Mesendoderm (in vitro differentiated cells): ENCODE measurements at regions not wholly inside any gene's neighbourhood (a gene's known extent, or its start where the extent isn't known, plus 50 kb on each side); places are given as distances from the start of the nearest gene placed in this dataset.
A peak's percentile ranks its signal among the peaks of the same experiment; 100 is the strongest.

Source experiments
- DNase-seq: peaks from one replicate; pipeline ENCODE4 v3.0.0; 2013
- H2AK5ac ChIP-seq: 2 replicates; pipeline ENCODE4 v1.6.1; 2013; ENCODE audit warnings: low read length, inconsistent platforms
- H2BK120ac ChIP-seq: 2 replicates; pipeline ENCODE4 v1.6.1; 2013; ENCODE audit warnings: low read depth, mild to moderate bottlenecking, low read length, moderate library complexity, mixed read lengths
- H2BK15ac ChIP-seq: replicated peaks from 2 replicates; pipeline ENCODE4 v1.6.1; 2013; ENCODE audit warnings: low read depth, mild to moderate bottlenecking, moderate library complexity
- H2BK5ac ChIP-seq: 2 replicates; pipeline ENCODE4 v1.6.1; 2013; ENCODE audit warnings: low read length, inconsistent platforms
- H3K18ac ChIP-seq: 2 replicates; pipeline ENCODE4 v1.6.1; 2013; ENCODE audit warnings: mild to moderate bottlenecking, low read length, mixed read lengths
- H3K23ac ChIP-seq: one replicate; pipeline ENCODE4 v1.6.1; 2013; ENCODE audit warnings: low read length
- H3K27ac ChIP-seq: 2 replicates; pipeline ENCODE4 v1.5.1; 2013; ENCODE audit warnings: low read depth, mild to moderate bottlenecking, inconsistent platforms, low read length, moderate library complexity
- H3K27me3 ChIP-seq: 2 replicates; pipeline ENCODE4 v1.6.1; 2013; ENCODE audit warnings: low read length, control low read depth, mild to moderate bottlenecking, inconsistent platforms; ENCODE audit not compliant: insufficient read depth, poor library complexity
- H3K36me3 ChIP-seq: 2 replicates; pipeline ENCODE4 v1.6.1; 2013; ENCODE audit warnings: low read length, inconsistent platforms; ENCODE audit not compliant: control insufficient read depth, insufficient read depth
- H3K4ac ChIP-seq: one replicate; pipeline ENCODE4 v1.6.1; 2013; ENCODE audit warnings: low read depth, mild to moderate bottlenecking, low read length, moderate library complexity
- H3K4me1 ChIP-seq: 2 replicates; pipeline ENCODE4 v1.6.1; 2013; ENCODE audit warnings: low read depth, low read length, inconsistent platforms; ENCODE audit not compliant: control insufficient read depth
- H3K4me2 ChIP-seq: 2 replicates; pipeline ENCODE4 v1.6.1; 2013; ENCODE audit warnings: low read length
- H3K4me3 ChIP-seq: 2 replicates; pipeline ENCODE4 v1.5.1; 2013; ENCODE audit warnings: mild to moderate bottlenecking, low read length
- H3K56ac ChIP-seq: one replicate; pipeline ENCODE4 v1.6.1; 2013; ENCODE audit warnings: low read length
- H3K79me1 ChIP-seq: 2 replicates; pipeline ENCODE4 v1.6.1; 2013; ENCODE audit warnings: low read length, inconsistent platforms
- H3K79me2 ChIP-seq: 2 replicates; pipeline ENCODE4 v1.6.1; 2013; ENCODE audit warnings: mild to moderate bottlenecking, low read length; ENCODE audit not compliant: control insufficient read depth, insufficient read depth
- H3K9ac ChIP-seq: 2 replicates; pipeline ENCODE4 v1.6.1; 2013; ENCODE audit warnings: low read length, inconsistent platforms
- H4K5ac ChIP-seq: one replicate; pipeline ENCODE4 v1.6.1; 2013; ENCODE audit warnings: low read length
- H4K8ac ChIP-seq: one replicate; pipeline ENCODE4 v1.6.1; 2013; ENCODE audit warnings: low read depth, mild to moderate bottlenecking, control low read depth, low read length, moderate library complexity
- WGBS: extraction: QIAGEN DNeasy Blood & Tissue Kit; methylation state at CpG from one replicate; pipeline ENCODE4 v1.1.7; 2013; ENCODE audit warnings: low lambda C conversion rate, missing lambda C conversion rate; ENCODE audit not compliant: insufficient coverage; ENCODE audit errors: extremely low coverage; 5-methylcytosine and 5-hydroxymethylcytosine counted together

DNA sequence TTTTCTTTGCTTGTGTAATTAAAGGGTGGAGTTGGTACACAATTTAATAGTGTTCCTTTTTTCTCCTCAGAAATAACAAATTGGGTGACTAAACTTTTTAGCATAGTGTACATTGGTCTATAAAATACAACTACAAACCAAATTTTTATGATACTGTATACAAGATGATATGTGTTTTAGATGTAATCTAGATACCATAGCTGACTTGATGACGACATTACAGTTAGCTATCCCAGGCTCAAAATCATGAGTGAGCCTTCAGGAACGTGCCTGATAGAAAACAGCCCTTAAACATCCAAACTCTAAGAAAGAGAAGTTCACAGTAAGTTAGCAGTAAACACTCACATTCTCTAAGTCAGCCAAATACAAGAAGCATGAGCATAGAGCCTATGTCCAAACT lies 99.0 kb upstream of the SSTR1 start:
- no peaks in the 10 kb centered on the region for H3K36me3 ChIP-seq
- H3K18ac ChIP-seq = no peak overlapping the region
- H3K79me2 ChIP-seq = no peaks in the 10 kb centered on the region
- no CpG with 5 or more reads among the region's 2 CpGs for WGBS
- no peak overlapping the region for H3K4me2 ChIP-seq
- no peak overlapping the region for H2BK15ac ChIP-seq
- no peak overlapping the region for H3K4ac ChIP-seq
- no peak overlapping the region for H3K4me3 ChIP-seq
- H4K5ac ChIP-seq = no peak overlapping the region
- H3K27me3 ChIP-seq = no peaks in the 10 kb centered on the region
- H3K79me1 ChIP-seq = no peaks in the 10 kb centered on the region
- H3K27ac ChIP-seq = no peak overlapping the region
- H3K4me1 ChIP-seq = no peaks in the 10 kb centered on the region
- no peak overlapping the region for H3K23ac ChIP-seq
- H4K8ac ChIP-seq = no peak overlapping the region
- no peak overlapping the region for H3K9ac ChIP-seq
- H3K56ac ChIP-seq = no peak overlapping the region
- no peak overlapping the region for H2BK5ac ChIP-seq
- no peak overlapping the region for H2BK120ac ChIP-seq
- H2AK5ac ChIP-seq = no peak overlapping the region
- DNase-seq = no peak

GRCh38 chr14:38110258-38110657 lies 97.4 kb upstream of the SSTR1 start:
- Histone ChIP-seq H3K27ac (no peak overlapping the region), H4K5ac (no peak overlapping the region), H3K36me3 (no peaks in the 10 kb centered on the region), H3K4ac (no peak overlapping the region), H3K56ac (no peak overlapping the region), H3K79me2 (no peaks in the 10 kb centered on the region), H2BK120ac (no peak overlapping the region), H2BK15ac (no peak overlapping the region), H3K4me1 (no peaks in the 10 kb centered on the region), H3K9ac (no peak overlapping the region), H2AK5ac (no peak overlapping the region), H3K4me2 (no peak overlapping the region), H2BK5ac (no peak overlapping the region), H3K79me1 (no peaks in the 10 kb centered on the region), H4K8ac (no peak overlapping the region), H3K18ac (no peak overlapping the region), H3K27me3 (no peaks in the 10 kb centered on the region), H3K4me3 (no peak overlapping the region), H3K23ac (no peak overlapping the region)
- no peak for DNase-seq
- no CpG with 5 or more reads among the region's 1 CpG for WGBS

GRCh38 chr14:38111046-38111445 lies 96.7 kb upstream of the SSTR1 start:
- no peaks in the 10 kb centered on the region for H3K36me3 ChIP-seq
- H3K4me2 ChIP-seq = no peak overlapping the region
- no peaks in the 10 kb centered on the region for H3K4me1 ChIP-seq
- no peak overlapping the region for H4K8ac ChIP-seq
- H4K5ac ChIP-seq = no peak overlapping the region
- H2BK5ac ChIP-seq = no peak overlapping the region
- H3K9ac ChIP-seq = no peak overlapping the region
- H3K23ac ChIP-seq = no peak overlapping the region
- no peak overlapping the region for H2BK120ac ChIP-seq
- no peak overlapping the region for H3K56ac ChIP-seq
- H2AK5ac ChIP-seq = no peak overlapping the region
- no peaks in the 10 kb centered on the region for H3K79me1 ChIP-seq
- H3K18ac ChIP-seq = no peak overlapping the region
- H3K4ac ChIP-seq = no peak overlapping the region
- H2BK15ac ChIP-seq = no peak overlapping the region
- DNase-seq = no peak
- H3K79me2 ChIP-seq = no peaks in the 10 kb centered on the region
- no CpG with 5 or more reads among the region's 2 CpGs for WGBS
- H3K4me3 ChIP-seq = no peak overlapping the region
- H3K27ac ChIP-seq = no peak overlapping the region
- H3K27me3 ChIP-seq = no peaks in the 10 kb centered on the region

GRCh38 chr14:38113546-38113945 lies 94.2 kb upstream of the SSTR1 start:
- no peak overlapping the region for H3K27ac ChIP-seq

DNA sequence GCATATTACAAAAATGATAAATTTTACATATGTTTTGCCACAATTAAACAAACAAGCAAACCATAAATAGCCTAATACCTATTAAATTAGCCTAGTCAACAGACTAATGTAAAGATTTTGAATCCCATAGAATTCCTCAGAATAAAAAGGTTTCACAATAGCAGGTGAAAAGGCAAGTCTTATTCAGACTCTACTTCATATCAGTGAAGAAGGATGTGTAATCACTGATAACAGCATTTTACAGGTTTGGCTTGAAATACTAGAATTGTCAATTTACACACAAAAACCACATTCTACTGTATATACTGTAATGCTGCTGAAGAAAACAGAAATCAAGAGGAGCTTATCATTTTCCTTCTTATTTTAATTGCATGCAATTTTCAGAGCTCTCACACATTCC lies 90.8 kb upstream of the SSTR1 start:
- H3K27ac ChIP-seq = no peak overlapping the region

More at GRCh38 chr14:38113546-38113945, 94.2 kb upstream of the SSTR1 start:
- Histone ChIP-seq H3K4ac (no peak overlapping the region), H3K36me3 (no peaks in the 10 kb centered on the region), H3K23ac (no peak overlapping the region), H3K4me2 (no peak overlapping the region), H3K9ac (no peak overlapping the region), H3K4me3 (no peak overlapping the region), H3K18ac (no peak overlapping the region), H3K56ac (no peak overlapping the region), H3K79me1 (no peaks in the 10 kb centered on the region), H3K27me3 (no peaks in the 10 kb centered on the region), H4K5ac (no peak overlapping the region), H3K4me1 (no peaks in the 10 kb centered on the region), H2AK5ac (no peak overlapping the region), H4K8ac (no peak overlapping the region), H2BK15ac (peak overlapping the region; percentile 74), H2BK5ac (no peak overlapping the region), H3K79me2 (no peaks in the 10 kb centered on the region), H2BK120ac (no peak overlapping the region)
- no peak for DNase-seq

GRCh38 chr14:38120109-38120508 lies 87.6 kb upstream of the SSTR1 start:
- no peak for DNase-seq
- Histone ChIP-seq H3K79me2 (no peaks in the 10 kb centered on the region), H3K23ac (no peak overlapping the region), H3K36me3 (no peaks in the 10 kb centered on the region), H4K5ac (no peak overlapping the region), H3K4ac (no peak overlapping the region), H3K4me1 (peaks cover 3% of the 10 kb centered on the region), H3K79me1 (no peaks in the 10 kb centered on the region), H3K56ac (no peak overlapping the region), H3K4me2 (no peak overlapping the region), H2BK120ac (no peak overlapping the region), H3K18ac (no peak overlapping the region), H3K9ac (no peak overlapping the region), H2AK5ac (no peak overlapping the region), H3K4me3 (no peak overlapping the region), H4K8ac (no peak overlapping the region), H2BK15ac (no peak overlapping the region), H3K27ac (no peak overlapping the region), H2BK5ac (no peak overlapping the region), H3K27me3 (no peaks in the 10 kb centered on the region)
- WGBS = no CpG with 5 or more reads among the region's 2 CpGs

More for the DNA sequence above, 90.8 kb upstream of the SSTR1 start:
- no peak overlapping the region for H3K9ac ChIP-seq
- no peak overlapping the region for H4K5ac ChIP-seq
- no peak overlapping the region for H3K23ac ChIP-seq
- H3K4ac ChIP-seq = no peak overlapping the region
- DNase-seq = no peak
- no peaks in the 10 kb centered on the region for H3K36me3 ChIP-seq
- no peaks in the 10 kb centered on the region for H3K79me1 ChIP-seq
- no peak overlapping the region for H2BK15ac ChIP-seq
- no peak overlapping the region for H2BK120ac ChIP-seq
- no peaks in the 10 kb centered on the region for H3K27me3 ChIP-seq
- H3K79me2 ChIP-seq = no peaks in the 10 kb centered on the region
- H3K4me2 ChIP-seq = no peak overlapping the region
- no peak overlapping the region for H3K56ac ChIP-seq
- no peak overlapping the region for H3K4me3 ChIP-seq
- H3K18ac ChIP-seq = no peak overlapping the region
- H2BK5ac ChIP-seq = no peak overlapping the region
- no peak overlapping the region for H2AK5ac ChIP-seq
- H3K4me1 ChIP-seq = no peaks in the 10 kb centered on the region
- H4K8ac ChIP-seq = no peak overlapping the region
